GM12873 (cell line): ENCODE measurements at regions not wholly inside any gene's neighbourhood (a gene's known extent, or its start where the extent isn't known, plus 50 kb on each side); places are given as distances from the start of the nearest gene placed in this dataset.

ENCODE experiments used
- TF ChIP-seq, protein P1 (sequence below): IDR thresholded peaks from 2 replicates; pipeline ENCODE4 v1.5.1; 2012; ENCODE audit warnings: low read depth, mild to moderate bottlenecking, moderate library complexity, low read length, control low read depth; ENCODE audit not compliant: insufficient read depth; ENCODE audit errors: missing control alignments

GRCh38 chr2:176793792-176794191, 418.8 kb upstream of the HNRNPA3 start:
- TF ChIP-seq, protein P1, sequence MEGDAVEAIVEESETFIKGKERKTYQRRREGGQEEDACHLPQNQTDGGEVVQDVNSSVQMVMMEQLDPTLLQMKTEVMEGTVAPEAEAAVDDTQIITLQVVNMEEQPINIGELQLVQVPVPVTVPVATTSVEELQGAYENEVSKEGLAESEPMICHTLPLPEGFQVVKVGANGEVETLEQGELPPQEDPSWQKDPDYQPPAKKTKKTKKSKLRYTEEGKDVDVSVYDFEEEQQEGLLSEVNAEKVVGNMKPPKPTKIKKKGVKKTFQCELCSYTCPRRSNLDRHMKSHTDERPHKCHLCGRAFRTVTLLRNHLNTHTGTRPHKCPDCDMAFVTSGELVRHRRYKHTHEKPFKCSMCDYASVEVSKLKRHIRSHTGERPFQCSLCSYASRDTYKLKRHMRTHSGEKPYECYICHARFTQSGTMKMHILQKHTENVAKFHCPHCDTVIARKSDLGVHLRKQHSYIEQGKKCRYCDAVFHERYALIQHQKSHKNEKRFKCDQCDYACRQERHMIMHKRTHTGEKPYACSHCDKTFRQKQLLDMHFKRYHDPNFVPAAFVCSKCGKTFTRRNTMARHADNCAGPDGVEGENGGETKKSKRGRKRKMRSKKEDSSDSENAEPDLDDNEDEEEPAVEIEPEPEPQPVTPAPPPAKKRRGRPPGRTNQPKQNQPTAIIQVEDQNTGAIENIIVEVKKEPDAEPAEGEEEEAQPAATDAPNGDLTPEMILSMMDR, result no peak

GRCh38 chr2:176794392-176794791, 418.2 kb upstream of the HNRNPA3 start:
- TF ChIP-seq, protein P1, result no peak

DNA sequence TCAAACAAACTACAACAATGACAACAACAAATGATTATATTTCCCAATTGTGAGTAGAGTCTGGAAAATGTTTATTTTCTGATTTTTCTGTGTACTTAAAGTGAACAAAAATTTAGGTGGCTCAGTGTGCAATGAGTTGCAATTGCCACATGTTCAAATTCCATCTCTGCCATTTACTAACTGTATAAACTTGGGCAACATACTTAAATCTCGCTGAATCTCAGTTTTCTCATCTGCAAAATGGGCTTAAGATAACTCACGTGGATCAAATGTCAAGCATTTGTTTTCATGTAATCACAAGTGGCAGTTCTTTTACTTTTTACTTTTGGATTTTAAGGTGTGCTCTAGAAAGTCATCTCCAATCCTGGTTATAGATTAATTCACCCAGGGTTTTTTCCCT, 416.8 kb upstream of the HNRNPA3 start:
- TF ChIP-seq, protein P1, result no peak

GRCh38 chr2:176804392-176804791, 408.2 kb upstream of the HNRNPA3 start:
- TF ChIP-seq, protein P1, result no peak

DNA sequence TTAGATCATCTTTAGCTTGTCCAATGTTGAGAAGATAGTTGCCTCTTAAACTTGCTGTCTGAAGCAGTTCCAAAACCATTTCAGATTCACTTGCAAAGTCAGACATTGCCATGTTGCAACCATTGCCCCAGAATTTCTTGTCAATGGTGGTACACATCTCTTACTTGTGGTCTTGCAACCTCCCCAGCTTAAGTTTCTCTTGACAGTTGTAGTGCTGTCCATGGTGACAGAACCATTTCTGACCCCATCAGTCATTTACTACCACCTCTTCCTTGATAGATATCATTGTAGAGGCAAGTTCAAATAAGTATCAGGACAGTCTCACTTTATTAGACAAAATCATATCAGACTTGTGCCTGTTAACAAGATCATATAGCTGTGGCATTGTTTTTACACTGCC, 407.2 kb upstream of the HNRNPA3 start:
- TF ChIP-seq, protein P1, result no peak

DNA sequence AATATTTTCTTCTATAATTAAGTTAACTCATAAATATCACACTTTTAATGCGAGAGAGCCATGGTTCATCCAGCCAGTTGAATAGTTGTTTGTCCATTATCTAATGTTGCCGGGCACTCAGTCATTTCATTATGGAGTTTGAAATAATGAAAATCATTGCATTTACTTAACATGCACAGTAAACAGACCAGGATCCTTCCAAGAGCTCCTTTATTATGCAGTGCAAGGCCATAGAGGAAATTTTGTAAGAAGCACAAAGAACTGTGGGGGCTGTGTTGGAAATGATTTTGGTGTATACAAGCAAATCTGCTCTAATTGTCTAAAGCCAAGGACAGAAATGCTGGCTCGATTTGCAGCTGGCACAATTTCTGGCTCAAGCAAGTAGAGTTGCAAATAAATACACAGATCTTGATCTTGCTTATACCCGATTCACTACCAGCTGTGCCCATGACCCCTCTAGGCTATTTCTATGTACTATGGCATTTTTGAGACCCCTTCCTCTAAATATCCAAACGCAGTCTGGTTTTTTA, 400.3 kb upstream of the HNRNPA3 start:
- TF ChIP-seq, protein P1, result no peak

- TF ChIP-seq, protein P1, result no peak
Observed at GRCh38 chr2:176813156-176813555, 399.4 kb upstream of the HNRNPA3 start.
